Liver (tissue), 3 donors: ENCODE measurements at regions not wholly inside any gene's neighbourhood (a gene's known extent, or its start where the extent isn't known, plus 50 kb on each side); places are given as distances from the start of the nearest gene placed in this dataset.

Experiments used
- EGR1 ChIP-seq, 2 donors: IDR thresholded peaks; 2 replicates each; pipeline ENCODE4 v1.6.1; 2016 to 2018; ENCODE audit warnings: antibody characterized with exemption in 2 of 2, low read depth in 2 of 2
- FOXA1 ChIP-seq: IDR thresholded peaks from 2 replicates; pipeline ENCODE4 v1.6.1; 2016; ENCODE audit warnings: antibody characterized with exemption
- HNF4A ChIP-seq, 2 donors: conservative IDR thresholded peaks; 2 replicates each; pipeline ENCODE4 v1.6.1; 2016; ENCODE audit warnings: antibody characterized with exemption in 2 of 2, mild to moderate bottlenecking in 2 of 2
- RAD21 ChIP-seq, 2 donors: IDR thresholded peaks; 2 replicates each; pipeline ENCODE4 v1.6.1; 2016; ENCODE audit warnings: antibody characterized with exemption in 2 of 2, mild to moderate bottlenecking in 2 of 2
- SP1 ChIP-seq: IDR thresholded peaks from 2 replicates; pipeline ENCODE4 v1.6.1; 2018; ENCODE audit warnings: antibody characterized with exemption, mild to moderate bottlenecking
- TF ChIP-seq, protein P1 (sequence below): fragments of 150-350 bp; IDR thresholded peaks from 2 replicates; pipeline ENCODE4 v1.5.1; 2017; ENCODE audit warnings: improper control_type of control experiment, low read depth, low read length; ENCODE audit not compliant: missing input control
- TF ChIP-seq, protein P2 (sequence below): IDR thresholded peaks from 2 replicates; pipeline ENCODE4 v1.6.1; 2016; ENCODE audit warnings: antibody characterized with exemption
- TF ChIP-seq, protein P3 (sequence below): IDR thresholded peaks from 2 replicates; pipeline ENCODE4 v1.6.1; 2016; ENCODE audit warnings: antibody characterized with exemption, mild to moderate bottlenecking
- TF ChIP-seq, protein P4 (sequence below): IDR thresholded peaks from 2 replicates; pipeline ENCODE4 v1.6.1; 2016; ENCODE audit warnings: antibody characterized with exemption
- donor health status: healthy.
- donor health status: healthy.

DNA sequence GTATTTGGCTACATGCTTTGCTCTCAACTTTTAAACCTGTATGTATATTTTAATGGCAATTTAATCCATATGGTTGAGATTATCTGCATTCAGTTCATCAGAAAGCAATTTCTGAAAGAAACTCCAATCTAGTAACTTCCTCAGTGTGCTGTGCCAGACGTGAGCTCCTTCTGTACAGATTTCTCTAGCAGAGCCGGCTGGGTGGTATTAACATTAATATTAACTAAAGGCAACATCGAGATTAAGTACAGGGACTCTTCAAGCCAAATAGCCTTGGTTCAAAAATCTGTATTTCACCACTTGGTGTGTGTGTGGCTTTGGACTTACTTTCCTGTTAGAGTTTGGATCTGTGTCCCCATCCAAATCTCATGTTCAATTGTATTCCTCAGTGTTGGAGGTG, 55.5 kb upstream of the NUDT7 start:
- TF ChIP-seq, protein P1, sequence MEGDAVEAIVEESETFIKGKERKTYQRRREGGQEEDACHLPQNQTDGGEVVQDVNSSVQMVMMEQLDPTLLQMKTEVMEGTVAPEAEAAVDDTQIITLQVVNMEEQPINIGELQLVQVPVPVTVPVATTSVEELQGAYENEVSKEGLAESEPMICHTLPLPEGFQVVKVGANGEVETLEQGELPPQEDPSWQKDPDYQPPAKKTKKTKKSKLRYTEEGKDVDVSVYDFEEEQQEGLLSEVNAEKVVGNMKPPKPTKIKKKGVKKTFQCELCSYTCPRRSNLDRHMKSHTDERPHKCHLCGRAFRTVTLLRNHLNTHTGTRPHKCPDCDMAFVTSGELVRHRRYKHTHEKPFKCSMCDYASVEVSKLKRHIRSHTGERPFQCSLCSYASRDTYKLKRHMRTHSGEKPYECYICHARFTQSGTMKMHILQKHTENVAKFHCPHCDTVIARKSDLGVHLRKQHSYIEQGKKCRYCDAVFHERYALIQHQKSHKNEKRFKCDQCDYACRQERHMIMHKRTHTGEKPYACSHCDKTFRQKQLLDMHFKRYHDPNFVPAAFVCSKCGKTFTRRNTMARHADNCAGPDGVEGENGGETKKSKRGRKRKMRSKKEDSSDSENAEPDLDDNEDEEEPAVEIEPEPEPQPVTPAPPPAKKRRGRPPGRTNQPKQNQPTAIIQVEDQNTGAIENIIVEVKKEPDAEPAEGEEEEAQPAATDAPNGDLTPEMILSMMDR, result no peak
- TF ChIP-seq, protein P2, sequence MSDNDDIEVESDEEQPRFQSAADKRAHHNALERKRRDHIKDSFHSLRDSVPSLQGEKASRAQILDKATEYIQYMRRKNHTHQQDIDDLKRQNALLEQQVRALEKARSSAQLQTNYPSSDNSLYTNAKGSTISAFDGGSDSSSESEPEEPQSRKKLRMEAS, result no peak
- no peak for TF ChIP-seq EGR1 (IDR thresholded peaks at IDR 0.05; ENCODE audit: low read depth in 2 of 2)
- TF ChIP-seq, protein P3, sequence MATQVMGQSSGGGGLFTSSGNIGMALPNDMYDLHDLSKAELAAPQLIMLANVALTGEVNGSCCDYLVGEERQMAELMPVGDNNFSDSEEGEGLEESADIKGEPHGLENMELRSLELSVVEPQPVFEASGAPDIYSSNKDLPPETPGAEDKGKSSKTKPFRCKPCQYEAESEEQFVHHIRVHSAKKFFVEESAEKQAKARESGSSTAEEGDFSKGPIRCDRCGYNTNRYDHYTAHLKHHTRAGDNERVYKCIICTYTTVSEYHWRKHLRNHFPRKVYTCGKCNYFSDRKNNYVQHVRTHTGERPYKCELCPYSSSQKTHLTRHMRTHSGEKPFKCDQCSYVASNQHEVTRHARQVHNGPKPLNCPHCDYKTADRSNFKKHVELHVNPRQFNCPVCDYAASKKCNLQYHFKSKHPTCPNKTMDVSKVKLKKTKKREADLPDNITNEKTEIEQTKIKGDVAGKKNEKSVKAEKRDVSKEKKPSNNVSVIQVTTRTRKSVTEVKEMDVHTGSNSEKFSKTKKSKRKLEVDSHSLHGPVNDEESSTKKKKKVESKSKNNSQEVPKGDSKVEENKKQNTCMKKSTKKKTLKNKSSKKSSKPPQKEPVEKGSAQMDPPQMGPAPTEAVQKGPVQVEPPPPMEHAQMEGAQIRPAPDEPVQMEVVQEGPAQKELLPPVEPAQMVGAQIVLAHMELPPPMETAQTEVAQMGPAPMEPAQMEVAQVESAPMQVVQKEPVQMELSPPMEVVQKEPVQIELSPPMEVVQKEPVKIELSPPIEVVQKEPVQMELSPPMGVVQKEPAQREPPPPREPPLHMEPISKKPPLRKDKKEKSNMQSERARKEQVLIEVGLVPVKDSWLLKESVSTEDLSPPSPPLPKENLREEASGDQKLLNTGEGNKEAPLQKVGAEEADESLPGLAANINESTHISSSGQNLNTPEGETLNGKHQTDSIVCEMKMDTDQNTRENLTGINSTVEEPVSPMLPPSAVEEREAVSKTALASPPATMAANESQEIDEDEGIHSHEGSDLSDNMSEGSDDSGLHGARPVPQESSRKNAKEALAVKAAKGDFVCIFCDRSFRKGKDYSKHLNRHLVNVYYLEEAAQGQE, result no peak
- TF ChIP-seq, protein P4, sequence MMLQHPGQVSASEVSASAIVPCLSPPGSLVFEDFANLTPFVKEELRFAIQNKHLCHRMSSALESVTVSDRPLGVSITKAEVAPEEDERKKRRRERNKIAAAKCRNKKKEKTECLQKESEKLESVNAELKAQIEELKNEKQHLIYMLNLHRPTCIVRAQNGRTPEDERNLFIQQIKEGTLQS, result no peak
- TF ChIP-seq FOXA1, result no peak
- TF ChIP-seq RAD21 (IDR thresholded peaks at IDR 0.05), result no peak
- no peak for TF ChIP-seq HNF4A (conservative IDR thresholded peaks at IDR 0.05)
- no peak for TF ChIP-seq SP1
